ENCODE measurements at regions not wholly inside any gene's neighbourhood (a gene's known extent, or its start where the extent isn't known, plus 50 kb on each side); places are given as distances from the start of the nearest gene placed in this dataset.

GRCh38 chr20:11795071-11795615, 122.5 kb upstream of the BTBD3 start:
- no peak for DNase-seq (ENCODE audit: low spot score)

GRCh38 chr20:11796026-11796425, 121.7 kb upstream of the BTBD3 start:
- DNase-seq (ENCODE audit: low spot score), result no peak

GRCh38 chr20:11797156-11797555, 120.5 kb upstream of the BTBD3 start:
- no peak for DNase-seq (ENCODE audit: low spot score)

GRCh38 chr20:11799281-11799684, 118.4 kb upstream of the BTBD3 start:
- no peak for DNase-seq (ENCODE audit: low spot score)

GRCh38 chr20:11807054-11808048, 110.3 kb upstream of the BTBD3 start:
- no peak for DNase-seq (ENCODE audit: low spot score)

- DNase-seq (ENCODE audit: low spot score), result no peak
These were observed 108.9 kb upstream of the BTBD3 start for GRCh38 chr20:11808841-11809240.

GRCh38 chr20:11810311-11811083, 107.2 kb upstream of the BTBD3 start:
- no peak for DNase-seq (ENCODE audit: low spot score)

- no peak for DNase-seq (ENCODE audit: low spot score)
These were observed 104.4 kb upstream of the BTBD3 start for GRCh38 chr20:11813106-11813890.

GRCh38 chr20:11814267-11814666, 103.4 kb upstream of the BTBD3 start:
- DNase-seq (ENCODE audit: low spot score), result no peak

- no peak for DNase-seq (ENCODE audit: low spot score)
These were observed 96.9 kb upstream of the BTBD3 start for GRCh38 chr20:11820838-11821237.

- no peak for DNase-seq (ENCODE audit: low spot score)
These were observed 95.2 kb upstream of the BTBD3 start for GRCh38 chr20:11822540-11822794.

GRCh38 chr20:11826334-11826733, 91.4 kb upstream of the BTBD3 start:
- DNase-seq (ENCODE audit: low spot score), result no peak

GRCh38 chr20:11832397-11832796, 85.3 kb upstream of the BTBD3 start:
- no peak for DNase-seq (ENCODE audit: low spot score)

- no peak for DNase-seq (ENCODE audit: low spot score)
These were observed 84.8 kb upstream of the BTBD3 start for GRCh38 chr20:11832851-11833250.

GRCh38 chr20:11833825-11834224, 83.9 kb upstream of the BTBD3 start:
- no peak for DNase-seq (ENCODE audit: low spot score)

GRCh38 chr20:11838076-11838636, 79.5 kb upstream of the BTBD3 start:
- no peak for DNase-seq (ENCODE audit: low spot score)

GRCh38 chr20:11841972-11842461, 75.7 kb upstream of the BTBD3 start:
- no peak for DNase-seq (ENCODE audit: low spot score)

GRCh38 chr20:11843289-11843688, 74.4 kb upstream of the BTBD3 start:
- no peak for DNase-seq (ENCODE audit: low spot score)

GRCh38 chr20:11844691-11845090, 73.0 kb upstream of the BTBD3 start:
- DNase-seq (ENCODE audit: low spot score), result no peak

GRCh38 chr20:11845340-11845739, 72.4 kb upstream of the BTBD3 start:
- no peak for DNase-seq (ENCODE audit: low spot score)

GRCh38 chr20:11846131-11846530, 71.6 kb upstream of the BTBD3 start:
- DNase-seq (ENCODE audit: low spot score), result no peak

GRCh38 chr20:11847827-11848226, 69.9 kb upstream of the BTBD3 start:
- no peak for DNase-seq (ENCODE audit: low spot score)
